Fibroblast of skin of left biceps (primary cell): ENCODE measurements at regions not wholly inside any gene's neighbourhood (a gene's known extent, or its start where the extent isn't known, plus 50 kb on each side); places are given as distances from the start of the nearest gene placed in this dataset.
A peak's percentile ranks its signal among the peaks of the same experiment; 100 is the strongest.

Source experiments
- DNase-seq, 2 experiments: peaks; one replicate each; pipeline ENCODE4 v3.0.0-alpha.2; 2013; ENCODE audit warnings: low read depth in 2 of 2

DNA sequence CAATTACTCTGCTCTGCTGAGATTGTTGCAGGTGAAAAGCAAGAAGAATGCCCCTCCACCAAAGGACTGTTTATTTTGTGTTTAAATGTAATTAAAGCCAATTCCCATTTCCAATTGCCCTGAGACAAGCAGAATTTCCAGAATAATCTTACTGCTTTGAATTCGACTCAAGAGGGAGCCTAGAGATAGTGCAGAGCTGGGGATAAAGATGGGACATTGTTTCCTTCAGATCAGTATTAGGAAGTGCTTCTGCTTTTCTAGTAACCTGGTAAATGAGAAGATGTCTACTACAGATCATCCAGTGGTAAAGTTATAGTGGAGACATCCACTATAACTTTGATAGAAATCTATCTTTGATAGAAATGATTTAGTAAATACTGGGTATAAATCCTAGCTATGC lies 326.9 kb downstream of the UBE3D start:
- DNase-seq = no peak

DNA sequence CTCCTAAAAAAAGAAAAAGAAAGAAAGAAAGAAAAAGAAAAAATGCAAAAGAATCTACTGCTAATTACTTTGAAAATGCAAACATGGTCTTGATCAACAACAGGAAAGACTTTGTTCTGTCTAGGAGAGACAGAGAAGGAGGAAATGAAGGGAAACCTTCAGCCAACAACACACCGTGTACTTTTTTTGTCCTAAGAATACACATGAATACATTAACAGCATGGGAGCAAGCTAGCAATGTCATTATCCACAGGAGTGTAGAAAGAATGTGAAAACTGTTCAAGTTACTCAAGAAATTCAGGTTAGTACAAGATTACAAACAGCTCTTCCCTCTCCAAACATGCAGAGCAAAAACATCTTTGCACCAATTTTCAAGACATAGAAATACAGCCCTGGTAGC lies 326.3 kb downstream of the UBE3D start:
- DNase-seq = no peak

DNA sequence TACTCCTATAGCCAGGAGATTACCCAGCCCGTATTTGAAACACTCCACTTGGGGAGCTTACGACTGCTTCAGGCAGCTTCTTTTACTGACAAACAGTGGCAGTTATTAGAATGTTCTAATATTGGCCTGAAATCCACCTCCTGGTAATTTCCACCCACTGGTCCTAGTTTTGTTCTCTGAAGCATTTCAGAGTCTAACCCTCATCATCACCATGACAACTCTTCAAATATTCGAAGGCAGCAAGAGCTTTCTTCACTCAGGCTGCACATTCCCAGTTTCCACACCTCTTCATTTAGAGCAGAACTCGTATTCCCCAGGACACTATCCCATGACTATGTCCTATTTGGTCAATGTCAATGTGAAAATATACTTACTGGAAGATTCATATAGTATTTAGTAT lies 325.6 kb downstream of the UBE3D start:
- no peak for DNase-seq

DNA sequence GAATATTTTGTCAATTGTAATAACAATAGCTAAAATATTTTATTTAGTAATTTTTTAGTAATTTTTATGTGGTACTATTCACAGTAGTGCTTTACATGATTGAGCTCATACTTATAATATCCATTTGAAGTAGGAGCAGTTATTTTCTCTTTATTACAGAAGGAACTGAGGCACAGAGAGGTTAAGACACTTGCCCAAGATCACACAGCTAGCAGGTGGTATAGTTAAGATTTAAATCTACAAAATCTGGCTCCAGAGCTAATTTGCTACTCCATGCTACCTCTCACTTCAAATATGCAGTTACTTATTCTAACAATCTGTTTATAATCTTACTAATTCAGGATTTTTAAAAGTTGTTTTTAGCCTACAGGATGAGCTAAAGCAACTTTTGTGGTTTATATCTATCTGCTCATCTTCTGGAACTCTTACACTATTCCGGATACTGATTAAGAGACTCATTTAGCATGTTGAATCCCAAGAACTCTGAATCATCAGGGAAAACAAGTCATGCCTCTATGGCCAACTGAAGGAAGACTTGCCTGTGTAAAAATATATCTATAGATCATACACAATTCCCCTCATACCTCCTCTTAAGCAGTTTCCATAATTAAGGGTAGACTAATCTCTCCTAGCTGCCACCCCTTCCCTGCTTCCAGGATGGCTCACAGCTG lies 324.2 kb downstream of the UBE3D start:
- no peak for DNase-seq

DNA sequence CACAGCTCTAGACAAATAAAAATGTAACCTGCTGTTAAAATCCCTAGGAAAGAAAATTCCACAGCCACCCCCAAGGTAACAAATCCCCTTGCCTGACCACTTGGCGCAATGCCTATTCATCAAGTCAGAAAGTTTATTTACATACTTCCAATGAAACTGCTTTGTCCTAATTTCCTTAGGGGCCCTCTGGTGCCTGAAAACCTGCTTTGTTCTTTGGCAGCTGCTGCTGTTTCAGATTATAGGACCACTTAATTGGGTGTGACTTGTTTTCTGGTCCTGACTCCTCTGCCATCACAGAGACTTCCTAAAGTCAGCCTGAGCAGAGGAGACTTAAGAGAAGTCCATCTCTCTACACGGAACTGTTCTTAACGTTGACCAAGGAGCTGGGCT lies 323.6 kb downstream of the UBE3D start:
- DNase-seq = no peak

DNA sequence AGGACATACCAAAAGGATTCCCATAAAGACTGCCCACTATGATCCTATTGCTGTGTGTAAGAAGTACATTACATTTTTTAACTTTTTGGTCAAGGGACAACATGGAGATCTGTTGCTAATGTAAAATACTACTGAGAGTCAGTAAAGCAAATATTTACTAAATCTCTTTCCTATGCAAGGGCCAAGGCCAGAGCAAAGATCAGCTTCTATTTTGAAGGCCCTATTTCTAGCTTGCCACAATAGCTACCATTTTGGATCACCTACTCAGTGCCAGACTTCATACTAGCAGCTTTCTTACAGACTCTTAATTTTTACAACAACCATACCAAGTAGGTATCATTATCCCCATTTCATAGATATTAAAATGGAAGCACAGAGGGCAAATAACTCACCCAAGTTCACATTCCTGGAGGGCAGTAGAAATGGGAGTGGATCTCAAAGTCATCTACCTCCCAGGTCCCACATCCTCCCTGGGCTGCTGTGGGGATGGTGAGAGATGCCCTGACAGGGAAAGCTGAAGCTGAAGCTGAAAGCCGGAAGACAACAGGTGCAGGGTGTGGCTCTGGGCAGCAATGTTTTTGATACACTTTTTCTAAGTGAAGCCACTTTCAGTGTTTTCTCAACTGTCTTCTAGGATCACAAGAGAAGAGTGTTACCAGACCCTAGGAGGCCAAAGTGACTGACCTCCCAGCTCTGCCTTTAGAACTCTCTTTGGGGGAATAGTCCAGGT lies 321.2 kb downstream of the UBE3D start:
- no peak for DNase-seq

DNA sequence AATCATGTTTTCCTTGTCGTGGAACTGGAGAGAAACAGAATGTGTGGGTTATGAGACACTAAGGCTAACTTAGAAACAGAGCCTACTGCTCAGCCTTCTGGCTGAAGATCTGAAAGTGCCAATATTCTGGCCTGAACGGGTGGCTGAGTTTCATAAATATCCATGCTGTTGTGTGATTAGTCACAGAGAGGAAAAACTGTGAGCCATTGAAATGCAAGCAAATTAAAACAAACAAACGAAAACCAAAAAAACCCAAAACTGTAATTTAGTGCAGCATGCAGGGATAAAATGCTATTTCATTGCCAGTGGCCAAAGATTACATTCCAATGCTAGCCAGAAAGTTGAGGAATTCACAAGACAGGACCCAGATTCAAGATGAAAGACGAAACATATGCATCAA lies 315.1 kb downstream of the UBE3D start:
- DNase-seq = peak in 1 of 2 experiments; percentile 3

DNA sequence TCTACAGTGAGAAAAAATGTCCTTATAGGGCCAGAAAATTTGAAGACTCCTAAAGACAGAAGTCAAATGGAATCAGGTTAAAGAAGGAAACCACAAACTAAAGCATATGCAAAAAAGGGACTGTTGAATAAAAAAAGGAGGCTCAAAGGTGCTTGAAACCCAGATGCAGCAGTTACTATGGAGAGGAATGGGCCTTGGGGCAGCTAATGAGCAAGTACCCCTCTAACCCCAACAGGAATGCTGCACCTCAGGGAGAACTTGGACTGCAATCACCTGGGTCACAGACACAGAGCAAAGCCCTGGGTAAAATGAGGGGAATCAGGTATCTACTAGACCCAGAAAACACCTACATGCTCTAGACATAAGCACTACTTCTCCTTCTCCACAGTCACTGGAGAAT lies 313.9 kb downstream of the UBE3D start:
- no peak for DNase-seq

DNA sequence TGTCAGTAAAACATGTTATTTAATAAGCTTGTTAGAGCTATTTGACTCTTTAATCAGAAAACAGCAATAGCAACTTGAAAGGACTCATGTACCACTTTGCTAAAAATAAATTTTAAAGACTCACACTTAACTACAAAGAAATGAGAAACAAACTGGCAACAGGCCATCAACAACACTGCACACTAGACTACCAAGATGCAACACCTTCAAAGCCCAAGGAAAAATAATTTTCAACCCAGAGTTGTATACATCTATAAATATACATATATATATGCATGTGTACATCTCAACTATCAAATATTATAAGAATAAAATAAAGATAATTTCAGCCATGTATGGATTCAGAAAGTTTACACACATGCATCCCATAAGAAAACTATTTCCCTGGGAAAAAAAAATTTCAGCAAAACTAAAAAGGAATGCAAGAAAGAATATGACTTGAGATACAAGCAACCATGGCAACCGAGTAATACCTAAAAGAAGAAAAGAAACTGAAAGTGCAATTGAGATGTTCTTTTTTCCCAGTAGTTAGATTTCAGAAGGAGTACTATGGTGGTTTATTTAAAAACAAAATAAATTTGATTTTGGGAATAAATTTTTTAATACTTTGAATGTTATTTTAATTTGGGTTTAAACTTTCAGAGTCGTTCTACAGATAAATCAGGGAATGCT lies 303.8 kb downstream of the UBE3D start:
- no peak for DNase-seq

DNA sequence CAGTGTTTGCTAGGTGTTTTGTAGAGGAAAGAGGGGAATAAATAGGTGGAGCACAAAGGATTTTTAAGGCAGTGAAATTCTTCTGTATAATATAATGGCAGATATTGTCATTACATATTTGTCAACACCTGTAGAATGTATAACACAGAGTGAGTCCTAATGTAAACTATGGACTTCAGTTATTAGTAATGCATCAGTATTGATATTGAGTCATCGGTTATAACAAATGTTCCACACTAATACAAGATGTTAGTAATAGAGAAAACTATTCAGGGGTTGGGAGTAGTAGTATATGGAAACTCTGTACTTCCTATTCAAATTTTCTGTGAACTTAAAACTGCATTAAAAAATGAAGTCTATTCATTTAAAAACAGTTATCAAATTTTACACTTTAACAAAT lies 299.2 kb downstream of the UBE3D start:
- DNase-seq = no peak

DNA sequence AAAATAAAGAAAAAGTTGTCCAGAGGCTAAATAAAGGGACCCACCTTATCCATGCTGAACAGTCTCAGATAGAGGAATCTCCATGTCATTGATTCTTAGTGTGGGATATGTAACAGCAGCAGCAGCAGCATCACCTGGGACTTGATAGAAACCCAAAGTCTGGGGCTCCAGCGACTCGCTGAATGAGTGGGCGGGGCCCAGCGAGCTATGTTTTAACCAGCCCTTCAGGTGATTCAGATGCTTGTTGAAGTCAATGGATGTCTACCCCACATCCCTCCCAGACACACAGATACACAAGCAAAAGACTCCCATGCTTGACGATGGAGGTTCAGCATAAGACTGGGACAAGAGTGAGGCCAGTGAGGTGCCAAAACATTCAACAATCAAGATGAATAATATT lies 298.6 kb downstream of the UBE3D start:
- no peak for DNase-seq

DNA sequence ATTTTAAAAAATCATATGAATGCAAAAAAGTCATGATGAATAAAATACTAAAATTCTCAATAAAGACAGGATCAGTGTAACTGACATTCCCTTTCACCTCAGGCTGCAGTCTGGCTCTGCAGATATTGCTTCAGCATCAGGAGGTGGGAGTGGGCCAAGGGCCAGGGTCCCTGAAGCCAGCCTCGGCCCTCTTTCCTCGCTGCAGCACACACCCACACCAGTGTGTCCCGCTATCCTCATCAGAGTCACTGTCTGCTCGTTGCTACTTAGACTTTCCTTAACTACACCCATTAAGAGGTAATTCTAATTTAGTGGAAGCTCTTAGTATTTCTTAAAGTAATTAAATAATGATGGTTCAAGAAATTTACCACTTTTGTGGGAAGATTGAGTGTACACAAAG lies 298.2 kb downstream of the UBE3D start:
- DNase-seq = no peak

DNA sequence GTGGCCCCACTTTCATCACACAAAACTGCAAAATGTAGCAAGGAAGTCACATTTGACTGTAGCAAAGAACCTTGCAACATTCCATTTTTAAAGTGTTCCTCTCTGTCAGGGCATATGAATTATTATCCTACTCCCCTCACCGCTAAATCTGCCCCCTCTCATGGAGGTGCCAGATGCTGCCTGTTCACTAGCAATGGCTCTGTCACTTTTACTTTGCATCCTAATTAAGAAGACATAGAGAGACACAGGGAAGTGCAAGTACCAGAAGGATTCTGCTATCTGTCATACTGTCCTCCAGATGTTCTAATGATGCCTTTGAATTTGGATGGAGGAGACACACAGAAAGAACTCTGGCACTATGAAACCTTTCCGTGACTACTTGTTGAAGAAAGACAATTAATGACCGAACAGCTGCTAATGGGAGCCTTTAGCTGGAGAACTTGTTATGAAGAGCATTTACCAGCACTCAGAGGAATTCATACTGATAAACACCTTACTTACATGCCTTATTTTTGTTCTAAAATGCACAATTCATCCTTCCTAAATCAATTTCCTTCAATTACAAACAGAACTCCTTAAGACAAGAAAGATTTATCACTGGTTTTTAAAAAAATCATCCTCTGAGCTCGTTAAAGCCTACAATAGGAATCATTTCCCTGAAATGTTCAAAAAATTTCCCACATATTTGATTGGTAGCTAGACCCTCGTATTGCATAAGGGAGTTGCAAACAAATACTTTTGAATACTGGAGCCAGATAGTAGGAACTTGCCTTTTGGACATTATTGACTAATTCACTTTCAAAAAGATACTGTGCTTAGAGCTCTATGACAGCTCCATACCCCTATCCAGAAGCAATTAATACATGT lies 292.6 kb downstream of the UBE3D start:
- no peak for DNase-seq

DNA sequence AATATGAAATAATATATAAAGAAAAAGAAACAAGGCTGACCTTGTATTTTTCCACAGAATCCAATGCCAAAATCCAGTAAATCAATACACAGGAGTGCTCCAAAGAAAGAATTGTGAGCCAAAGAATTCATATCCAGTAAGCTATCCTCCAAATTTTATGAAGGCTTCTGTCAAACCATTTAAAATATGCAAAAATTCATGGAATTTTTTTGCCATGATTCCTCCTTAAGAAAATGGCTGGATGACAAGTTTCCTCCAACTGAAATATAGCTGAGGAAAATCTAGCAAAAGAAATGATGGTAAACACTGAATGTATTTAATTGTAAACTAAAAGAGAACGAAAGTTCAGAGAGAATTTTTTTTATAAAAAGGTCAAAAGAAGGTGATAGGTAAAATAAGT lies 290.3 kb downstream of the UBE3D start:
- DNase-seq = peak in 1 of 2 experiments; percentile 4

DNA sequence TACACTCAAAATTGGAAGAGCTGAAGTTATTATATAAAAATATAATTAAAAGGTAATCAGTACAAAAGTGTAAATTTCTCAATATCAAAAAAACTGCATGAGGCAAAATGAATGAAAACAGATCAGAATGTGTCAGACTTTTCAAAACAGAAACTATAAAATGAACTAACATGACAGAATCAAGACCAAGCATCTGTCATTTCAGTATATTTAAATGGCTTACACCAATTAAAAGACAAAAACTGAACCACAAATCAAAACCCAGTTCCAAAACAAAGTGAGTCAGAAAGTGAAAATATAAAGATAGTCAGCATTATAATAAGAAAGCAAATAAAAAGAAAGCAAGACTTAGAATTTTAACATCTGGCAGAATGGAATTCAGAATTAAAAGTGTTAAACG lies 289.7 kb downstream of the UBE3D start:
- DNase-seq = no peak

DNA sequence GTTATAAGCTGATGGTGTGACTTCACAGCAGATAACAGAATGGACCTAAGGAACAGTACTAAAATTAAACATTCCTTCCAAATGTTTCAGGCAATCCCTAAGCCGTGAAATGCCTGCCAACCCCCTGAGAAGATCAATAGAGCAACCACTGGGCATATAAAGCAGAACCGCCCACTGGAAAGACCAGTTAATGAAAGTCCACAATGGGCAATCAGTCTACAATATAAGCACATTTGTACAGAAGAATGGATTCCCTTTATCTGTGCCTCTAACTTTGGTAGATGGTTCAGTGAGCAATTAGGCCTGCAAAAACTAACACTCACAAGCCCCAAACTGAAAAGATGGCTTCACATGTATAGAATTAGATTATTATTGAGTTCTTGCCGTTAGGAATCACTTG lies 286.6 kb downstream of the UBE3D start:
- DNase-seq = no peak

DNA sequence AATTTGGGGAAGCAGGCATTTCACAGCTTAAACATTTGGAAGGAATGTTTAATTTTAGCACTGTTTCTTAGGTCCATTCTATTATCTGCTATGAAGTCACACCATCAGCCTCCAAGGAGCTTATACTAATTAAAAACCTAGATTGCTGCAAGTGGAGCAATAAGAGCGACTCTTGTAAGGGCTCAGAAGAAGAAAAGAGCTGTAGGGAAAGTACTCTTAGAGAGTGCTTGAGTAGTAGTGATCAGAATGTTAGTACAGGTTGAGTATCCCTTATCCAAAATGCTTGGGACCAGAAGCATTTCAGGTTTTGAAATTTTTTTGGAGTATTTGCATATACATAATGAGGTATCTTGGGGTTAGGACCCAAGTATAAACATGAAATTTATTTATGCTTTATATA lies 285.3 kb downstream of the UBE3D start:
- no peak for DNase-seq

DNA sequence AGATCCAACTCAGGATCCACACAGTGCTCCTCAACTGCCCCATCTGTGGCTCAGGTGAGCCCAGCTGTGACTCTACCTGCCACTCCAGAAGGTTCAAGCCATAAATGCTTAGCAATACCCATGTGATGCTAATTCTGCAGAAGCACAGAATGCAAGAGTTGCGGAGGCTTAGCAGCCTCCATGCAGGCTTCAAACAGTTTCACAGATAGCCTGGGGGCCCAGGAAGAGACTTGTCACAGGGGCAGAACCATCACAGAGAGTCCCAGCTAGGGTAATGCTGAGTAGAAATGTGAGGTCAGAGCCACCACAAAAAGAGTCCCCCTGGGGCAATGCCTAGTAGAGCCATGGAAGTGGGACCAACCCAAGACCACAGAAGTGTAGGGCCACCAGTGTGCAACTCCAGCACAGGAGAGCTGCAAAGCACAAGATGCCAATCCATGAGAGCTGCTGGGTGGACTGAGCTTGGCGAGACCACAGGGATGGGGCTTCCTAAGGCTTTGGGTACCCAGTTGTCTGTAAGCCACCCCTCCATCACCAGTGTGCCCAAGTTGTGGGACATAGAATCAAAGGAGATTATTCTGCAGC lies 283.9 kb downstream of the UBE3D start:
- DNase-seq = no peak

DNA sequence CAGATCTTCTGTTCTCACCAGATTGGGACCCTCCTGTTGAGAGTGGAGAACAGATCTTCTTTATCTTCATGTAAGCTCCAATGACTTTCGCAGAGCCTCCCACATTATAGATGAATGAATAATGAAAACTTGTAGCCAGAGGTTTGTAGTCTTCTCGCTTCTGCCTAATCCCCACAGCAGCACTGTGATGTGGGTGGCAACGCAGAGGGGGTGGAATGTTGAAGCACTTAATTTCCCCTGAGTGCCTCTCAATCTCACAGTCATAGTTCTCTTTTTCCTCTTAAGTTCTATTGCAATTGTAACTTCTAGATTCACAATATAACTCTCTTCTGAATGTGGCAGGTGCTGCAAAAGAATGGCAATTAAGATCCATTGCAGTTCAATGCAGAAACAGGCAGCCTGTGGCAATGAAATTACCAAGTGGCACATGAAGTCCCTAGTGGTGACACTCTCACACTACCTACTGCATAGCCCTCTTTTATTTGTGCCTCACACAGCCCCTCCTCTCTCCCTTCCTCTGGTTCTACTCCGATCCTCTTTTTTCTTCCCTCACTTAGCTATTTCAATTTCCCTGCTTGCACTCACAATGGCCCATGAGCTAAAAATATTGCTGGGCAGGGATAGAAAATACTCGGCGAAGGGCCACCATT lies 281.9 kb downstream of the UBE3D start:
- no peak for DNase-seq

DNA sequence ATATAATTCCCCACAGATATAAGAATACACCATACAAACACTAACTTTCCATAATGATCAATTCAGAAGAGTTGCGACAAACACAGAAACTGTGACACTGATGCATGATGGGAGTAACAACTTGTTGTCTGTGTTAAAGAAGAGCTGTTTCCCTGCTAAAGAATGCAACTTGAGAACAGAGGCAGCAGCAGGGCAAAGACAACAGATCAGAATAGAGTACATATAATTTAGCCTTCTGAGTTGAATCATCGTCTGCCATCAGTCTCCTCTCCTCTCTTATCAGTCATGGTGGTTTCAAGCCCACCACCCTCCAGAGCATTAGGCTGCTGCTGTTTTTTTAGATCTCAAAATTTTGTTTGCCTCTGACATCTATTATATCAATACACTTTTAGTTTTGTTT lies 280.4 kb downstream of the UBE3D start:
- no peak for DNase-seq

DNA sequence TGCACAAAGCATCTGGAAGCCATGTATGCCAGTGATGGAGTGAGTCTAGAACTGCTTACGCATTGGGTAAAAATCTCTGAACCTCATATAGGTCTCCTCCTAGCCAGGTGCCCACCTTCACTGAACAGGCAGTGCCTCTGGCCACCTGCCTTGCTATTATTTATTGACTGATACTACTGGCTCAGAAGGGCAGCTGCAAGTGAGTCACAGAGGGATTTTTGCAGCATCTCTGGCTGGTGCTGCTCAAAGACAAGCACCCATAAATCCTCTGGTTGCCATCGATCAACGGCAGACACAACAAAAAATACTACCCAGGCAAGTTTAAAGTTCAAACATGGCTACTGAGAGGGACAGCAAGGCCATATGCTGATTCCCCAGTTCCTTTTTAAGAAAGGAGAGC lies 279.4 kb downstream of the UBE3D start:
- no peak for DNase-seq
